HEK293 (cell line): ENCODE measurements at regions not wholly inside any gene's neighbourhood (a gene's known extent, or its start where the extent isn't known, plus 50 kb on each side); places are given as distances from the start of the nearest gene placed in this dataset.

ENCODE experiments used
- CTCF ChIA-PET: fragments of 350-600 bp; formaldehyde crosslinking; extraction: SDS; loops from one replicate; lab custom pipeline; 2021; ENCODE audit warnings: antibody characterized with exemption; lab: Yijun Ruan, JAX
- POLR2A ChIA-PET: fragments of 300-600 bp; formaldehyde crosslinking; extraction: SDS; loops from one replicate; lab custom pipeline; 2020; ENCODE audit warnings: antibody characterized with exemption, inconsistent platforms; lab: Yijun Ruan, JAX
- H3K27ac ChIP-seq: fragments of 200-500 bp; sonication (Bioruptor generic); 2 replicates; pipeline ENCODE4 v1.5.1; 2014; ENCODE audit warnings: low read depth, low read length, control low read depth, inconsistent platforms; ENCODE audit errors: extremely low read depth
- H3K36me3 ChIP-seq, 2 experiments: fragments of 200-500 bp in 1 of 2; sonication (Bioruptor generic) in 1 of 2; 1 replicate in 1 of 2; 2 replicates in 1 of 2; pipeline ENCODE4 v1.5.1; 2014 to 2017; ENCODE audit warnings: inconsistent platforms in 2 of 2, low read length in 2 of 2; ENCODE audit not compliant: control insufficient read depth in 2 of 2, insufficient read depth in 1 of 2
- H3K4me1 ChIP-seq: fragments of 200-500 bp; sonication (Bioruptor generic); 2 replicates; pipeline ENCODE4 v1.5.1; 2014; ENCODE audit warnings: mild to moderate bottlenecking, low read length, inconsistent platforms; ENCODE audit not compliant: control insufficient read depth, insufficient read depth
- H3K4me3 ChIP-seq: 2 replicates; pipeline ENCODE4 v1.5.1; 2011; ENCODE audit warnings: low read depth, mild to moderate bottlenecking, control low read depth, low read length, moderate library complexity
- H3K9me3 ChIP-seq: fragments of 200-500 bp; sonication (Bioruptor generic); 2 replicates; pipeline ENCODE4 v1.5.1; 2014; ENCODE audit warnings: low read depth, low read length, inconsistent platforms; ENCODE audit not compliant: control insufficient read depth, insufficient read depth
- BCL11B ChIP-seq: fragments of 450-650 bp; formaldehyde crosslinking; IDR thresholded peaks from 2 replicates; pipeline ENCODE4 v1.5.1; 2016; ENCODE audit warnings: low read depth, missing biosample characterization, missing genetic modification characterization
- FEZF1 ChIP-seq: fragments of 450-650 bp; formaldehyde crosslinking; IDR thresholded peaks from 2 replicates; pipeline ENCODE4 v1.5.1; 2016; ENCODE audit warnings: missing biosample characterization, missing genetic modification characterization
- KLF10 ChIP-seq: fragments of 450-650 bp; IDR thresholded peaks from 2 replicates; pipeline ENCODE4 v1.5.1; 2018; ENCODE audit warnings: missing biosample characterization, mild to moderate bottlenecking, missing genetic modification characterization
- MYNN ChIP-seq: fragments of 450-650 bp; formaldehyde crosslinking; IDR thresholded peaks from 2 replicates; pipeline ENCODE4 v1.5.1; 2016; ENCODE audit warnings: missing biosample characterization, missing genetic modification characterization, borderline replicate concordance
- ZBTB17 ChIP-seq: fragments of 450-650 bp; formaldehyde crosslinking; IDR thresholded peaks from 2 replicates; pipeline ENCODE4 v1.5.1; 2016; ENCODE audit warnings: missing biosample characterization, missing genetic modification characterization
- ZBTB8A ChIP-seq: fragments of 450-650 bp; formaldehyde crosslinking; IDR thresholded peaks from 2 replicates; pipeline ENCODE4 v1.5.1; 2016; ENCODE audit warnings: missing biosample characterization, missing genetic modification characterization
- ZFP37 ChIP-seq: fragments of 450-650 bp; formaldehyde crosslinking; IDR thresholded peaks from 2 replicates; pipeline ENCODE4 v1.5.1; 2016; ENCODE audit warnings: missing biosample characterization, missing genetic modification characterization
- ZNF155 ChIP-seq: fragments of 450-650 bp; formaldehyde crosslinking; IDR thresholded peaks from 2 replicates; pipeline ENCODE4 v1.5.1; 2016; ENCODE audit warnings: missing biosample characterization, missing genetic modification characterization
- ZNF16 ChIP-seq: fragments of 450-650 bp; formaldehyde crosslinking; IDR thresholded peaks from 2 replicates; pipeline ENCODE4 v1.5.1; 2016; ENCODE audit warnings: low read depth, missing biosample characterization, missing genetic modification characterization
- ZNF174 ChIP-seq: fragments of 450-650 bp; formaldehyde crosslinking; IDR thresholded peaks from 2 replicates; pipeline ENCODE4 v1.5.0; 2017; ENCODE audit warnings: missing biosample characterization, mild to moderate bottlenecking, missing genetic modification characterization
- ZNF19 ChIP-seq: fragments of 450-650 bp; formaldehyde crosslinking; IDR thresholded peaks from 2 replicates; pipeline ENCODE4; 2016; ENCODE audit warnings: missing biosample characterization, missing genetic modification characterization, low read depth
- ZNF2 ChIP-seq: fragments of 450-650 bp; formaldehyde crosslinking; IDR thresholded peaks from 2 replicates; pipeline ENCODE4 v1.5.1; 2016; ENCODE audit warnings: missing biosample characterization, missing genetic modification characterization
- ZNF311 ChIP-seq: fragments of 450-650 bp; formaldehyde crosslinking; IDR thresholded peaks from 2 replicates; pipeline ENCODE4 v1.5.1; 2017; ENCODE audit warnings: missing biosample characterization, missing genetic modification characterization, borderline replicate concordance
- ZNF394 ChIP-seq: fragments of 450-650 bp; formaldehyde crosslinking; IDR thresholded peaks from 2 replicates; pipeline ENCODE4 v1.5.1; 2016; ENCODE audit warnings: missing biosample characterization, missing genetic modification characterization, mild to moderate bottlenecking, moderate library complexity, borderline replicate concordance
- ZNF416 ChIP-seq: fragments of 450-650 bp; formaldehyde crosslinking; IDR thresholded peaks from 2 replicates; pipeline ENCODE4 v1.5.1; 2016; ENCODE audit warnings: missing biosample characterization, missing genetic modification characterization
- ZNF514 ChIP-seq: fragments of 450-650 bp; formaldehyde crosslinking; IDR thresholded peaks from 2 replicates; pipeline ENCODE4 v1.5.1; 2016; ENCODE audit warnings: missing biosample characterization, missing genetic modification characterization
- ZNF654 ChIP-seq: fragments of 450-650 bp; formaldehyde crosslinking; IDR thresholded peaks from 2 replicates; pipeline ENCODE4 v1.5.1; 2016; ENCODE audit warnings: low read depth, missing biosample characterization, missing genetic modification characterization
- ZNF76 ChIP-seq: fragments of 450-650 bp; formaldehyde crosslinking; IDR thresholded peaks from 2 replicates; pipeline ENCODE4; 2016; ENCODE audit warnings: low read depth, missing biosample characterization, missing genetic modification characterization, borderline replicate concordance
- ZNF792 ChIP-seq: fragments of 450-650 bp; formaldehyde crosslinking; IDR thresholded peaks from 2 replicates; pipeline ENCODE4 v1.5.1; 2016; ENCODE audit warnings: missing biosample characterization, missing genetic modification characterization
- ZSCAN30 ChIP-seq: fragments of 450-650 bp; IDR thresholded peaks from 2 replicates; pipeline ENCODE4 v1.5.1; 2018; ENCODE audit warnings: missing biosample characterization, mild to moderate bottlenecking, missing genetic modification characterization, moderate library complexity
- TF ChIP-seq, protein P1 (sequence below): fragments of 450-650 bp; formaldehyde crosslinking; IDR thresholded peaks from 2 replicates; pipeline ENCODE4 v1.5.1; 2016; ENCODE audit warnings: missing biosample characterization, missing genetic modification characterization, low read depth

DNA sequence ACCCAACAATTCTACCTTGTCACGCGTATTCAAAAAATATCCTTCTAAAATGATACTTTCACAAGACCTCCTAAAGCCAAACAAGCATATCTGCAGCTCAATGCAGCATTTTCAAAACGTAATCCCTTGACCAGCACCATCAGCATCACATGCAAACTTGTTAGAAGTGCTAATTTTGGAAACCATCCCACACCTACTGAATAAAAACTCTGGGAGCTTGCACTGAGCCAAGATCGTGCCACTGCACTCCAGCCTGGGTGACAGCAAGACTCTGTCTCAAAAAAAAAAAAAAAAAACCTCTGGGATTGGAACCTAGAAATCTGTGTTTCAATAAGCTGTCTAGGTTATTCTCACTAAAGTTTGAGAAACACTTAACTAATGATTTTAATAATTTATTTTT lies 223.3 kb upstream of the CCDC54 start:
- H3K4me1 ChIP-seq, result no peaks in the 10 kb centered on the region
- no peak overlapping the region for H3K4me3 ChIP-seq
- ChIA-PET CTCF (no interaction called here), POLR2A (no interaction called here)
- no peaks in the 10 kb centered on the region for H3K9me3 ChIP-seq
- no peaks in the 10 kb centered on the region for H3K36me3 ChIP-seq
- TF ChIP-seq ZNF2, result no peak
- no peak for TF ChIP-seq ZSCAN30
- TF ChIP-seq MYNN (tag by site-specific recombination), result no peak
- no peak for TF ChIP-seq FEZF1 (tag by site-specific recombination)
- TF ChIP-seq ZNF654 (tag by site-specific recombination), result no peak
- TF ChIP-seq ZNF155, result no peak
- TF ChIP-seq BCL11B (tag by site-specific recombination), result no peak
- no peak for TF ChIP-seq ZNF416 (tag by site-specific recombination)
- no peak for TF ChIP-seq ZNF792 (tag by site-specific recombination)
- no peak for TF ChIP-seq ZNF76
- H3K27ac ChIP-seq, result no peak overlapping the region

DNA sequence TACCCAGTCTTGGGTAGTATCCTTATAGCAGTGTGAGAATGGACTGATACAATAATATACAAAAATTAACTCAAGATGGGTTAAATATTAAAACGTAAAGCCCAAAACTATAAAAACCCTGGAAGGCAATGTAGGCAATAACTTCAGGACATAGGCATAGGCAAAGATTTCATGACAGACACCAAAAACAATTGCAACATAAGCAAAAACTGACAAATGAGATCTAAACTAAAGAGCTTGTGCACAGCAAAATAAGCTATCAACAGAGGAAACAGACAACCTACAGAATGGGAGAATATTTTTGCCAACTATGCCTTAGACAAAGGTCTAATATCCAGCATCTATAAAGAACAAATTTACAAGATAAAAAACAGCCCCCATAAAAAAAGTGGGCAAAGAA lies 204.8 kb upstream of the CCDC54 start:
- CTCF ChIA-PET, result interaction anchor here (0.6 to 0.7 kb wide), 2 partner anchors 127 to 987 kb away, joined by 3 read pairs; no protein-coding TSS in a partner anchor
- H3K27ac ChIP-seq, result no peak overlapping the region
- no peak overlapping the region for H3K4me3 ChIP-seq
- TF ChIP-seq ZFP37 (no peak), ZBTB8A (tag by site-specific recombination) (no peak), ZNF416 (tag by site-specific recombination) (no peak), ZNF16 (tag by site-specific recombination) (no peak), ZNF174 (tag by site-specific recombination) (no peak), ZBTB17 (tag by site-specific recombination) (no peak)
- H3K36me3 ChIP-seq, result no peaks in the 10 kb centered on the region
- POLR2A ChIA-PET, result no interaction called here
- no peaks in the 10 kb centered on the region for H3K9me3 ChIP-seq
- no peaks in the 10 kb centered on the region for H3K4me1 ChIP-seq

DNA sequence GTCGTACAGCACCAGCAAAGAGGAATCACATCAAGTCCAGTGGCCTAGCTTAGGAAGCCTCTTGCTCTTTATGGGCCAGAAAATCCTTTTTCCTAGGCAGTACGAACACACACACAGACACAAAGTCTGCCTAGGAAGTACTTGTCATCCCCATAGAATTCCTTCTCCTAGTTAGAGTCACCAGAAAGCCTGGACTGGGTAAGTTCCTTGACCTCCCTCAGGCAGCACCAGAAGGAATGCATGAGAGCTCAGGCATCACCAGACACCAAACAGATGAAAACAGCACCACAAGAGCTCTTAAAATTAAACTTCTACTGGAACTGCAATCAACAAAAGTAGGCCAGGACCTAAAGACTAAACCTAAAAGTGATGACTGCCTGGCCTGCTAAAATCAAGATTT lies 192.9 kb upstream of the CCDC54 start:
- ChIA-PET CTCF (no interaction called here), POLR2A (no interaction called here)
- no peaks in the 10 kb centered on the region for H3K4me1 ChIP-seq
- TF ChIP-seq ZNF394 (tag by site-specific recombination), result no peak
- no peak for TF ChIP-seq ZNF654 (tag by site-specific recombination)
- no peak for TF ChIP-seq ZNF19 (tag by site-specific recombination)
- no peak for TF ChIP-seq BCL11B (tag by site-specific recombination)
- TF ChIP-seq, protein P1, sequence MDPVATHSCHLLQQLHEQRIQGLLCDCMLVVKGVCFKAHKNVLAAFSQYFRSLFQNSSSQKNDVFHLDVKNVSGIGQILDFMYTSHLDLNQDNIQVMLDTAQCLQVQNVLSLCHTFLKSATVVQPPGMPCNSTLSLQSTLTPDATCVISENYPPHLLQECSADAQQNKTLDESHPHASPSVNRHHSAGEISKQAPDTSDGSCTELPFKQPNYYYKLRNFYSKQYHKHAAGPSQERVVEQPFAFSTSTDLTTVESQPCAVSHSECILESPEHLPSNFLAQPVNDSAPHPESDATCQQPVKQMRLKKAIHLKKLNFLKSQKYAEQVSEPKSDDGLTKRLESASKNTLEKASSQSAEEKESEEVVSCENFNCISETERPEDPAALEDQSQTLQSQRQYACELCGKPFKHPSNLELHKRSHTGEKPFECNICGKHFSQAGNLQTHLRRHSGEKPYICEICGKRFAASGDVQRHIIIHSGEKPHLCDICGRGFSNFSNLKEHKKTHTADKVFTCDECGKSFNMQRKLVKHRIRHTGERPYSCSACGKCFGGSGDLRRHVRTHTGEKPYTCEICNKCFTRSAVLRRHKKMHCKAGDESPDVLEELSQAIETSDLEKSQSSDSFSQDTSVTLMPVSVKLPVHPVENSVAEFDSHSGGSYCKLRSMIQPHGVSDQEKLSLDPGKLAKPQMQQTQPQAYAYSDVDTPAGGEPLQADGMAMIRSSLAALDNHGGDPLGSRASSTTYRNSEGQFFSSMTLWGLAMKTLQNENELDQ, result no peak
- TF ChIP-seq ZNF311 (tag by site-specific recombination), result no peak
- TF ChIP-seq ZNF514 (tag by site-specific recombination), result no peak
- no peak for TF ChIP-seq KLF10 (tag by site-specific recombination)
- H3K4me3 ChIP-seq, result no peak overlapping the region
- H3K27ac ChIP-seq, result no peak overlapping the region
- no peaks in the 10 kb centered on the region for H3K36me3 ChIP-seq
- H3K9me3 ChIP-seq, result no peaks in the 10 kb centered on the region
